ENCODE measurements at regions not wholly inside any gene's neighbourhood (a gene's known extent, or its start where the extent isn't known, plus 50 kb on each side); places are given as distances from the start of the nearest gene placed in this dataset.

DNA sequence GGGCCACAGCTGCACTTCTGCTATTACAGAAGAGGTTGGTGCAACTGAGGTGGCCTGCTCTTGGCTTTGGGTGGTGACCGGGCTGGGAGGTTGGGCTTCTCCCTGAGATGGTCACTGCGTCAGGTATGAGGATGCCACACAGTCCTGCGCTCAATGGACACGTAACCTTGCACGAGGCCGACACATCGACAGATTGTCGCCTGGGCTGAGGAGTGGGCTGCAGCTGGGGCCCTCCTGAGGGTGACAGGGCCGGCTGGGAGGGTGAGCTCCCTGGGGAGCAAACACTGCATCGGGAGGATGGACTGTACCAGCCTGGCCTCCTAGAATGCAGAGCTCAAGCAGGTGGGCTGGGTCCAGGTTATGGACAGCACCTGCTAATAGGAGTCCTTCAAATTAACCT lies 261.1 kb upstream of the ADAMTS16 start:
- TF ChIP-seq, protein P1, sequence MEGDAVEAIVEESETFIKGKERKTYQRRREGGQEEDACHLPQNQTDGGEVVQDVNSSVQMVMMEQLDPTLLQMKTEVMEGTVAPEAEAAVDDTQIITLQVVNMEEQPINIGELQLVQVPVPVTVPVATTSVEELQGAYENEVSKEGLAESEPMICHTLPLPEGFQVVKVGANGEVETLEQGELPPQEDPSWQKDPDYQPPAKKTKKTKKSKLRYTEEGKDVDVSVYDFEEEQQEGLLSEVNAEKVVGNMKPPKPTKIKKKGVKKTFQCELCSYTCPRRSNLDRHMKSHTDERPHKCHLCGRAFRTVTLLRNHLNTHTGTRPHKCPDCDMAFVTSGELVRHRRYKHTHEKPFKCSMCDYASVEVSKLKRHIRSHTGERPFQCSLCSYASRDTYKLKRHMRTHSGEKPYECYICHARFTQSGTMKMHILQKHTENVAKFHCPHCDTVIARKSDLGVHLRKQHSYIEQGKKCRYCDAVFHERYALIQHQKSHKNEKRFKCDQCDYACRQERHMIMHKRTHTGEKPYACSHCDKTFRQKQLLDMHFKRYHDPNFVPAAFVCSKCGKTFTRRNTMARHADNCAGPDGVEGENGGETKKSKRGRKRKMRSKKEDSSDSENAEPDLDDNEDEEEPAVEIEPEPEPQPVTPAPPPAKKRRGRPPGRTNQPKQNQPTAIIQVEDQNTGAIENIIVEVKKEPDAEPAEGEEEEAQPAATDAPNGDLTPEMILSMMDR (IDR thresholded peaks at IDR 0.05): no peak
- TF ChIP-seq POLR2A (IDR thresholded peaks at IDR 0.05; ENCODE audit: low read length): no peak
- TF ChIP-seq RCOR1 (IDR thresholded peaks at IDR 0.05; ENCODE audit: low read depth, low read length): no peak
- TF ChIP-seq, protein P2, sequence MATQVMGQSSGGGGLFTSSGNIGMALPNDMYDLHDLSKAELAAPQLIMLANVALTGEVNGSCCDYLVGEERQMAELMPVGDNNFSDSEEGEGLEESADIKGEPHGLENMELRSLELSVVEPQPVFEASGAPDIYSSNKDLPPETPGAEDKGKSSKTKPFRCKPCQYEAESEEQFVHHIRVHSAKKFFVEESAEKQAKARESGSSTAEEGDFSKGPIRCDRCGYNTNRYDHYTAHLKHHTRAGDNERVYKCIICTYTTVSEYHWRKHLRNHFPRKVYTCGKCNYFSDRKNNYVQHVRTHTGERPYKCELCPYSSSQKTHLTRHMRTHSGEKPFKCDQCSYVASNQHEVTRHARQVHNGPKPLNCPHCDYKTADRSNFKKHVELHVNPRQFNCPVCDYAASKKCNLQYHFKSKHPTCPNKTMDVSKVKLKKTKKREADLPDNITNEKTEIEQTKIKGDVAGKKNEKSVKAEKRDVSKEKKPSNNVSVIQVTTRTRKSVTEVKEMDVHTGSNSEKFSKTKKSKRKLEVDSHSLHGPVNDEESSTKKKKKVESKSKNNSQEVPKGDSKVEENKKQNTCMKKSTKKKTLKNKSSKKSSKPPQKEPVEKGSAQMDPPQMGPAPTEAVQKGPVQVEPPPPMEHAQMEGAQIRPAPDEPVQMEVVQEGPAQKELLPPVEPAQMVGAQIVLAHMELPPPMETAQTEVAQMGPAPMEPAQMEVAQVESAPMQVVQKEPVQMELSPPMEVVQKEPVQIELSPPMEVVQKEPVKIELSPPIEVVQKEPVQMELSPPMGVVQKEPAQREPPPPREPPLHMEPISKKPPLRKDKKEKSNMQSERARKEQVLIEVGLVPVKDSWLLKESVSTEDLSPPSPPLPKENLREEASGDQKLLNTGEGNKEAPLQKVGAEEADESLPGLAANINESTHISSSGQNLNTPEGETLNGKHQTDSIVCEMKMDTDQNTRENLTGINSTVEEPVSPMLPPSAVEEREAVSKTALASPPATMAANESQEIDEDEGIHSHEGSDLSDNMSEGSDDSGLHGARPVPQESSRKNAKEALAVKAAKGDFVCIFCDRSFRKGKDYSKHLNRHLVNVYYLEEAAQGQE (IDR thresholded peaks at IDR 0.05): no peak
